GM10248 (cell line): ENCODE measurements at regions not wholly inside any gene's neighbourhood (a gene's known extent, or its start where the extent isn't known, plus 50 kb on each side); places are given as distances from the start of the nearest gene placed in this dataset.

ENCODE experiments used
- CTCF ChIA-PET: fragments of 300-600 bp; sonication (Branson Sonifier 250); formaldehyde crosslinking; extraction: SDS; loops from one replicate; lab custom pipeline; 2021; ENCODE audit warnings: antibody characterized with exemption; lab: Yijun Ruan, JAX
- POLR2A ChIA-PET: fragments of 350-650 bp; sonication (Branson Sonifier 250); formaldehyde crosslinking; extraction: SDS; loops from one replicate; lab custom pipeline; 2020; ENCODE audit warnings: antibody characterized with exemption; lab: Yijun Ruan, JAX
- DNase-seq: peaks from one replicate; pipeline ENCODE4 v3.0.0; 2012; ENCODE audit errors: extremely low spot score
- TF ChIP-seq, protein P1 (sequence below): IDR thresholded peaks from 2 replicates; pipeline ENCODE4 v1.5.1; 2012; ENCODE audit warnings: mild to moderate bottlenecking, low read depth; ENCODE audit errors: extremely low read depth, missing control alignments, control extremely low read depth

DNA sequence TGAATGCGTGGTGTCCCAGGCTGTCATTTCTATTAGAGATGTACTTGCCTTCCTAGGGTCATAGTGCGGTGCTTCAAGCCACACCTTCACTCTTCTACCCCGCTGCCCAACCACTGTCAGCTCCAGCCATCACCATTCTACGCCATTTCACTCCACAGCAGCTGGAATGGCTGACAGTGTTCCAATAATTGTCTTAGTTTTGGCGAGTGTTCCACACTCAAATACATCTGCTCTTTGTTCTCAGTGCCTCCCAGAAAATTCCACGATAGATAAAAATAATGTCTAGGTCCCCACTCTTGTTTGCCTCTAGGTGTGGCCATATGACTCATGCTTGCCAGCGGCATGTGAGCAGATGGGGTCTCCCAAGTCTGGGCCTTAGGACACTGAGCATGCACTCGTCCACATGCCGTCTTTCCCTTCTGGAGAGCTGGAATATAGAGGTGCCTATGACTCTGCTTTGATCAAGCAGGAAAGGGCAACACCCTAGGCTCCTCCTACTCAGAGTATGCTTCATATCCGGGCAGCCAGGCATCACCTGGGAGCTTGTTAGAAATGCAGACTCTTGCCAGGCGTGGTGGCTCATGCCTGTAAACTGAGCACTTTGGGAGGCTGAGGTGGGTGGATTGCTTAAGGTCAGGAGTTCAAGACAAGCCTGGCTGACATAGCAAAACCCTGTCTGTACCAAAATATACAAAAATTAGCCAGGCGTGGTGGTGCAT, 163.0 kb downstream of the BRMS1L start:
- POLR2A ChIA-PET, result no interaction called here
- TF ChIP-seq, protein P1, sequence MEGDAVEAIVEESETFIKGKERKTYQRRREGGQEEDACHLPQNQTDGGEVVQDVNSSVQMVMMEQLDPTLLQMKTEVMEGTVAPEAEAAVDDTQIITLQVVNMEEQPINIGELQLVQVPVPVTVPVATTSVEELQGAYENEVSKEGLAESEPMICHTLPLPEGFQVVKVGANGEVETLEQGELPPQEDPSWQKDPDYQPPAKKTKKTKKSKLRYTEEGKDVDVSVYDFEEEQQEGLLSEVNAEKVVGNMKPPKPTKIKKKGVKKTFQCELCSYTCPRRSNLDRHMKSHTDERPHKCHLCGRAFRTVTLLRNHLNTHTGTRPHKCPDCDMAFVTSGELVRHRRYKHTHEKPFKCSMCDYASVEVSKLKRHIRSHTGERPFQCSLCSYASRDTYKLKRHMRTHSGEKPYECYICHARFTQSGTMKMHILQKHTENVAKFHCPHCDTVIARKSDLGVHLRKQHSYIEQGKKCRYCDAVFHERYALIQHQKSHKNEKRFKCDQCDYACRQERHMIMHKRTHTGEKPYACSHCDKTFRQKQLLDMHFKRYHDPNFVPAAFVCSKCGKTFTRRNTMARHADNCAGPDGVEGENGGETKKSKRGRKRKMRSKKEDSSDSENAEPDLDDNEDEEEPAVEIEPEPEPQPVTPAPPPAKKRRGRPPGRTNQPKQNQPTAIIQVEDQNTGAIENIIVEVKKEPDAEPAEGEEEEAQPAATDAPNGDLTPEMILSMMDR, result no peak
- no peak for DNase-seq
- CTCF ChIA-PET, result no interaction called here

DNA sequence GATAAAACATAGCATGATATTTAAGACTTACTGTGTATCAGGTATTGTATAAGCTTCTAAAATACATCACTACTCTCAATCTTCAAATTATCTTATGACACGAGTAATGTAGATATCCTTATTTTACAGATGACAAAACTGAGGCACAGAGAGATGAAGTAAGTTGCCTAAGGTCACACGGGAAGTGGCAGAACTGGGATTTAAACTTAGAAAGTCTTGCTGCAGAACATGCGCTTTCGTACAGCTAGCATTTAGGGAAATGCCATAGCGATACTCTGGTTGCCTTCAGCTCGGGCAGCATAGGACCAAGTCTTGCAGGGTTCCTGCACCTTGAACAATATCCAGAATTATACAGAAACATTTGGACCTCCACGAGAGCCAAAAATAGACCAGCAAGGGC, 162.4 kb downstream of the BRMS1L start:
- ChIA-PET CTCF (interaction anchor here (1.5 kb wide), 1 partner anchor 8 kb away, joined by 4 read pairs; no protein-coding TSS in a partner anchor), POLR2A (interaction anchor here (0.7 kb wide), 1 partner anchor 566 kb away, joined by 7 read pairs; no protein-coding TSS in a partner anchor)
- TF ChIP-seq, protein P1, result no peak
- no peak for DNase-seq

DNA sequence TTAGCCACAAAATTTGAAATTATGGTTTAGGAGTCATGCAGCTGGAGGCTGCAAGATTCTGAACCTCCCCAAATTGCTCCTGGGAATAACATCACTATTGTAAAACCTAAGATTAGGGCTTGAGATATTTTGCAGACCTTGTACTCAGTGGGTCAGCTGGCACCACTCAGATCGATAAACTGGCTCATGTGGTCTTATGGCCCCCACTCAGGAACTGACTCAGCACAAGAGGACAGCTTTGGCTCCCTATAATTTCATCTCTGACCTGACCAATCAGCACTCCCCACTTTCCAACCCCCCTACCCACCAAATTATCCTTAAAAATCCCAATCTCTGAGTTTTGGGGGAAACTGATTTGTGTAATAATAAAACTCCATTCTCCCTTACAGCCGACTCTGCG, 161.6 kb downstream of the BRMS1L start:
- TF ChIP-seq, protein P1, result no peak
- CTCF ChIA-PET, result interaction anchor here (1.5 to 1.6 kb wide), 2 partner anchors 9 to 22 kb away, joined by 4 read pairs; no protein-coding TSS in a partner anchor
- no peak for DNase-seq
- POLR2A ChIA-PET, result interaction anchor here (0.7 kb wide), 1 partner anchor 567 kb away, joined by 7 read pairs; no protein-coding TSS in a partner anchor

DNA sequence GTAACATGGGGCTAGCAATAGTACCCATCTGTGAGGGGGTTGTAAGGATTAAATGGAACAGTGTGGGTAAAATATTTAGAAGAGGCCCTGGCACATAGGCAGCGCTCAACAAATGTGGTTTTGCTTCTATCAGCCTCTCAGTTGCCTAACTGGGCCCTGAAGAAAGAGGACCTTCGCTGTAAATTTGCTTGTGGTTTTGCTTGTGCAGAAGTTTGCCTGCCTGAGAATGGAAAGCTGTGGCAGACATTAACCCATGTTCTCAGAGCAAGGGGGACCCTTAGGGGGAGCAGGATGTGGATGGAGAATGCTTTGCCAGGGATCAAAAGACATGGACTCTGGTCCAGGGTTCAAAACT, 160.1 kb downstream of the BRMS1L start:
- CTCF ChIA-PET, result interaction anchor here (1.3 to 1.6 kb wide), 2 partner anchors 20 to 32 kb away, joined by 3 to 4 read pairs; no protein-coding TSS in a partner anchor

DNA sequence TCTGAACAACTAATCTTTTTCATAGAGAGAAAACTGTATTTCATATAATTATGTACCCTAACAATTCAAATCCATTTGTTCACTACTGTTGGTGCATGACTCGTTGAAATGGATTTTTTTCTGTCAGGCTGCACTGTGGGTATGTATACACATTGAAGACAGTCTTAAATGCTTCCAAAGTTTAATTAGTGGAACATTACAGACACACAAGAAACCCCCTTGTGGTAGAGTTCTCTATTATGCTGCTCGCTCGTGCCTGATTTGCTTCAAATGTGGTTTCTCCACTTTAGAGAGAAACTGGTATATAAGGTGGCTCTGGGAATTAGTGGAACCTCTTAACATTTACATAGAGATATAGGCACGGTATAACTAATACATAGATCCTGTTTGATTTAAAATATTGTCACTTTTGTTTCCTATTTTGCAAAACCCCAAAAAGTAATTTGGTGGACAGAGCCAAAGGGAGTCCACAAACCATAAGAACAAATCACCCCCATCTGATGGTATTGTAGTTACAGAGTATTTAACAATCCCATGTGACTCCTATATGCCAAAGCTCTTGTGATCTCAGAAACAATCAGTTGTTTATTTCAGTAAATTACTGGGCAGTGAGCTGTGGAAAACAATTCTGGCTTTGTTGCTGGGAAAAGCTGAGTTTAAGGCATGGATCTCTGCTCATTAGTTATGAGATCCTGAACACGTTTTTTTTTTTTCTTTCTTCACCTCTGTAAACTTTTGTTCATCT, 159.5 kb downstream of the BRMS1L start:
- ChIA-PET POLR2A (no interaction called here), CTCF (interaction anchor here (1.3 kb wide), 1 partner anchor 33 kb away, joined by 3 read pairs; no protein-coding TSS in a partner anchor)
- no peak for DNase-seq
- TF ChIP-seq, protein P1, result no peak

More for the DNA sequence above, 160.1 kb downstream of the BRMS1L start:
- POLR2A ChIA-PET, result no interaction called here
- DNase-seq, result no peak
- TF ChIP-seq, protein P1, result no peak

DNA sequence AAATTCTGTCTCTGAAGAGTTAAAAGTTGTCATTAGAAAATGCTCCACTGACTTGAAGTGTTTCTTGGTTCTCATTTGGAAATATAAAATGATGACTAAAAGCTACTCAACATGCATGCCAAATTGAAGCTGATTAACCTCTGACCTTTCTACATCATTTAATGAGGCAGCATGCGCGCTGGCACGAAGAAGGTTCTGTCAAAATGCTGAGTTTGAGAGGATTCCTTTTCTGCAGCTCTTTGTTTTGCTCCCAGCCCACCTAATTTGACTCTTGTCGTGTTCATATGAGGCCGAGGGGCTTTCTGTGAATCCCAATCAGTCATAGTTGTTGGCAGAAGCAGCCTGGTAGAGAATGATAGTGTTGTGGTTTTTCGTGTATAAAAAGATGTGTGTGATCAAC, 153.4 kb downstream of the BRMS1L start:
- POLR2A ChIA-PET, result no interaction called here
- CTCF ChIA-PET, result no interaction called here
- TF ChIP-seq, protein P1, result no peak

More for the DNA sequence above, 153.4 kb downstream of the BRMS1L start:
- no peak for DNase-seq
